ENCODE measurements at regions not wholly inside any gene's neighbourhood (a gene's known extent, or its start where the extent isn't known, plus 50 kb on each side); places are given as distances from the start of the nearest gene placed in this dataset.

GRCh38 chr5:167769846-167770413 is 521.5 kb upstream of the WWC1 start:
- TF ChIP-seq CREB5 (CRISPR knock-in tag; IDR thresholded peaks at IDR 0.05; ENCODE audit: low read depth) (no peak), ZC3H10 (CRISPR knock-in tag; IDR thresholded peaks at IDR 0.05) (no peak), ISL1 (CRISPR knock-in tag; IDR thresholded peaks at IDR 0.05) (no peak), ZNF70 (CRISPR knock-in tag; IDR thresholded peaks at IDR 0.05) (no peak), ZNF565 (CRISPR knock-in tag; conservative IDR thresholded peaks at IDR 0.05; ENCODE audit: low read depth) (no peak), ESRRG (CRISPR knock-in tag; IDR thresholded peaks at IDR 0.05) (no peak)
- ATAC-seq: no peak

GRCh38 chr5:167770461-167770860 is 521.0 kb upstream of the WWC1 start:
- no peak for ATAC-seq
- no peak for TF ChIP-seq PPARA (CRISPR knock-in tag; IDR thresholded peaks at IDR 0.05; ENCODE audit: borderline replicate concordance)
- TF ChIP-seq CSRNP3 (CRISPR knock-in tag; IDR thresholded peaks at IDR 0.05): no peak
- no peak for TF ChIP-seq ESRRG (CRISPR knock-in tag; IDR thresholded peaks at IDR 0.05)
- TF ChIP-seq PATZ1 (CRISPR knock-in tag; IDR thresholded peaks at IDR 0.05; ENCODE audit: borderline replicate concordance): no peak
- no peak for TF ChIP-seq ZFP3 (CRISPR knock-in tag; IDR thresholded peaks at IDR 0.05)
- no peak for TF ChIP-seq ZFP30 (CRISPR knock-in tag; IDR thresholded peaks at IDR 0.05)
- no peak for TF ChIP-seq CREB5 (CRISPR knock-in tag; IDR thresholded peaks at IDR 0.05; ENCODE audit: low read depth)
- TF ChIP-seq BACH2 (CRISPR knock-in tag; IDR thresholded peaks at IDR 0.05; ENCODE audit: borderline replicate concordance): no peak
- TF ChIP-seq ISL1 (CRISPR knock-in tag; IDR thresholded peaks at IDR 0.05): no peak
- TF ChIP-seq ZNF565 (CRISPR knock-in tag; conservative IDR thresholded peaks at IDR 0.05; ENCODE audit: low read depth): no peak

- TF ChIP-seq BACH2 (CRISPR knock-in tag; IDR thresholded peaks at IDR 0.05; ENCODE audit: borderline replicate concordance) (no peak), ISL1 (CRISPR knock-in tag; IDR thresholded peaks at IDR 0.05) (no peak), ZFP3 (CRISPR knock-in tag; IDR thresholded peaks at IDR 0.05) (no peak), TCF4 (CRISPR knock-in tag; IDR thresholded peaks at IDR 0.05; ENCODE audit: borderline replicate concordance) (no peak), TOX (CRISPR knock-in tag; IDR thresholded peaks at IDR 0.05; ENCODE audit: borderline replicate concordance) (no peak), ZNF70 (CRISPR knock-in tag; IDR thresholded peaks at IDR 0.05) (no peak), CSRNP3 (CRISPR knock-in tag; IDR thresholded peaks at IDR 0.05) (no peak), ZNF565 (CRISPR knock-in tag; conservative IDR thresholded peaks at IDR 0.05; ENCODE audit: low read depth) (no peak), SNAI2 (CRISPR knock-in tag; IDR thresholded peaks at IDR 0.05) (no peak)
These were observed 519.9 kb upstream of the WWC1 start for GRCh38 chr5:167771571-167771970.

GRCh38 chr5:167773668-167774301 is 517.7 kb upstream of the WWC1 start:
- ATAC-seq: no peak
- TF ChIP-seq ZFP3 (CRISPR knock-in tag; IDR thresholded peaks at IDR 0.05): no peak
- TF ChIP-seq RARB (CRISPR knock-in tag; IDR thresholded peaks at IDR 0.05): no peak
- TF ChIP-seq ZNF8 (CRISPR knock-in tag; IDR thresholded peaks at IDR 0.05): no peak
- TF ChIP-seq PPARA (CRISPR knock-in tag; IDR thresholded peaks at IDR 0.05; ENCODE audit: borderline replicate concordance): no peak
- no peak for TF ChIP-seq POU6F1 (CRISPR knock-in tag; IDR thresholded peaks at IDR 0.05; ENCODE audit: borderline replicate concordance, low read depth)
- no peak for TF ChIP-seq CSRNP3 (CRISPR knock-in tag; IDR thresholded peaks at IDR 0.05)
- TF ChIP-seq ISL1 (CRISPR knock-in tag; IDR thresholded peaks at IDR 0.05): no peak
- no peak for TF ChIP-seq ARNTL (CRISPR knock-in tag; IDR thresholded peaks at IDR 0.05; ENCODE audit: borderline replicate concordance, low read depth)
- no peak for TF ChIP-seq CSDC2 (CRISPR knock-in tag; IDR thresholded peaks at IDR 0.05)
- TF ChIP-seq SNAI2 (CRISPR knock-in tag; IDR thresholded peaks at IDR 0.05): no peak
- no peak for TF ChIP-seq TCF4 (CRISPR knock-in tag; IDR thresholded peaks at IDR 0.05; ENCODE audit: borderline replicate concordance)
- no peak for TF ChIP-seq OSR1 (CRISPR knock-in tag; IDR thresholded peaks at IDR 0.05)
- TF ChIP-seq TOX (CRISPR knock-in tag; IDR thresholded peaks at IDR 0.05; ENCODE audit: borderline replicate concordance): no peak
- TF ChIP-seq ZNF70 (CRISPR knock-in tag; IDR thresholded peaks at IDR 0.05): no peak
- no peak for TF ChIP-seq BACH2 (CRISPR knock-in tag; IDR thresholded peaks at IDR 0.05; ENCODE audit: borderline replicate concordance)
- no peak for TF ChIP-seq CREB5 (CRISPR knock-in tag; IDR thresholded peaks at IDR 0.05; ENCODE audit: low read depth)

More at GRCh38 chr5:167771571-167771970, 519.9 kb upstream of the WWC1 start:
- no peak for ATAC-seq

Data from SK-N-SH treated with all-trans-retinoic acid at 6 μM for 48 hours (cell line).